GM04504 (cell line): ENCODE measurements at regions not wholly inside any gene's neighbourhood (a gene's known extent, or its start where the extent isn't known, plus 50 kb on each side); places are given as distances from the start of the nearest gene placed in this dataset.
"Not testable (repeated sequence)": the region's sequence is repeated elsewhere in the genome, so short reads cannot be mapped to it uniquely, and the experiment has no call there.

Experiments
- DNase-seq: peaks from one replicate; pipeline ENCODE4 v3.0.0-alpha.2; 2012; ENCODE audit warnings: low read depth

- no peak for DNase-seq
Observed at GRCh38 chr7:89401099-89401498, 605.6 kb upstream of the TEX47 start.

GRCh38 chr7:89401690-89402089 is 606.2 kb upstream of the TEX47 start:
- no peak for DNase-seq

DNA sequence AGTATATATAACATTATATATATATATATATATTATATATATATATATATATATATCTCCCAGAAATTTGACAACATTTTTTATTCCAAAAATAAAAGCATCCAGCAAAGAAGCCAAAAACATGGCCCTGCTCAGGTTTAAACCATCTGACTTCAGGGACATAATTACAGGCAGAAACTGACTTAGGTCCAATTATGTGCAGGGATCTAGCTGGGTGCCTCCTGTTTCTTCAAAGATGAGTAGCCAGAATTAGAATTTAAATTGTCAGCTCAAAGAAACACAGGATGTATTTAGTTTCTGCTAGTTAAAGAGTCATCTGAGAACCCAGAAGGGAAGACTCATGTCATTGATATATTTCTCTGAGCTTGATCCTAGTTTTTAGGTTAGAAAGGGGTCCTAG is 656.4 kb upstream of the TEX47 start:
- DNase-seq, result no peak

- no peak for DNase-seq
Observed at GRCh38 chr7:89456556-89456955, 661.0 kb upstream of the TEX47 start.

DNA sequence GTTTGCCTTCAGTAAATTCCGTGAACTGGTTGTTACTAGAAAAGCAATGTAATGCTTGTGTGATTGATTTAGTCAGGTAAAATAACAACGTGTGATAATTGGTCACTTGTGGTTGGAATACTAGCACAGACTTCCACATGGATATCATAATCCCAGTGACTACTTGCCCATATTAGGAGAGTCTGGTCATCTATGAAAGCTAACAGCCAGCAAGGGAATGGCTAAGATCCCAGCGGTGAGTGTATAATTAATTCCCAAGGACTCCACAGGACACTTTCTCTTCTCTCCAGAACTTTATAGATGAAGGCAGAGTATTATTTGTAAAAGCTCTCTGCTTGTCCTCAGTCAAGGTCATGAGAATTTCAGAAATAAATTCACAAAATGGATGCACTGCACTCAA is 662.6 kb upstream of the TEX47 start:
- DNase-seq, result no peak

- DNase-seq, result no peak
Observed at GRCh38 chr7:89474456-89474855, 678.9 kb upstream of the TEX47 start.

- no peak for DNase-seq
Observed at GRCh38 chr7:89477991-89478390, 676.3 kb upstream of the STEAP1 start.

- DNase-seq, result no peak
Observed at GRCh38 chr7:89495704-89496103, 658.6 kb upstream of the STEAP1 start.

DNA sequence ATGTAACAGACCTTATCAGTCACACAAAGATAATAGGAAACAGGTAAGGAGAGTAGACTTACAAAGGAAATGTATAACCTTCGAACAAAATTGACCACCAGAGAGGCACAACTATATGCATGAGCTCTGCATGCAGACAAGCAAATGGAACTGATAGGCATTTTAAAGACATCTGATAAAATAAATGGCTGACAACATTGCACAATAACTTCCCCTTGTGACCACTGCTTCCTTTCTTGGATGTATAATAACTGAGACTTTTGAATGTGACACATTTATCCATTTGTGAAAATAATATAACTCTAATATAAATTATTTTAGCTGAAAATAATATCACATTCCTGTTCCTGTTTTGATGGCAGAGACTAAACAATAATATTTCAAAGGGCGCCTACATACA is 654.2 kb upstream of the STEAP1 start:
- no peak for DNase-seq

GRCh38 chr7:89503281-89503680 is 651.0 kb upstream of the STEAP1 start:
- no peak for DNase-seq

GRCh38 chr7:89507034-89507433 is 647.2 kb upstream of the STEAP1 start:
- DNase-seq, result no peak

- DNase-seq, result no peak
Observed at GRCh38 chr7:89511900-89512299, 642.4 kb upstream of the STEAP1 start.

DNA sequence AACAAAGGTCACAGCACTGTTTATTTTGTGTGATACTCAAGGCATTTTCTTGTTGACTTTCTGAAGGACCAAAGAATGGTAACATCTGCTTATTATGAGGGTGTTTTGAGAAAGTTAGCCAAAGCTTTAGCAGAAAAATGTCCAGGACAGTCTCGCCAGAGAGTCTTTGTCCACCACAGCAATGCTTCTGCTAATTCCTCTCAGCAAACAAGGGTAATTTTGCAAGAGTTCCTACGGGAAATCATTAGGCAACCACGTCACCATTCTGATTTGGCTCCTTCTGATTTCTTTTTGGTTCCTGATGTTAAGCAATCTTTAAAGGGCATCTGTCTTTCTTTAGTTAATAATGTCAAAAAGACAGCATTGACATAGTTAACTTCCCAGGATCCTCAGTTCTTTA is 639.3 kb upstream of the STEAP1 start:
- DNase-seq, result no peak

GRCh38 chr7:89517815-89518214 is 636.5 kb upstream of the STEAP1 start:
- no peak for DNase-seq

DNA sequence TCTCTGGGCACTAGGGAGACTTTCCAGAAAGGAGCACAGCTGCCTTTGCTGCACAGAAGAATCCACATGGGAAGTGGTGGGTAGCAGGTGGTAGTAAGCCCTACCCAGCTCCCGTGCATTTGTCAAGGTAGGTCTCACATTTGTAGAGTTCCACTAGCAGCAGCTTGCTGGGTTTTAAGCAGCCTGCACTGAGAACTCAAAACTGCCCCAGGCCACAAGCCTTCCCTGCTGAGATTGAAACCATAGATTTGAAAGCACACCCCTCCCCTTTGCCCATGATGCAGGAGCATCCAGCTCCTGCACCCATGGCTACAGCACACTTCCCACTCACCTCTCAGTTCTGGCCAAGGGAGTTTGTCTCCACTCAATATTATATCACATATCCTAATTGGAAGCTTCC is 604.5 kb upstream of the STEAP1 start:
- DNase-seq, result no peak

- no peak for DNase-seq
Observed at GRCh38 chr7:89554209-89554608, 600.1 kb upstream of the STEAP1 start.

- no peak for DNase-seq
Observed at GRCh38 chr7:89559596-89559995, 594.7 kb upstream of the STEAP1 start.

DNA sequence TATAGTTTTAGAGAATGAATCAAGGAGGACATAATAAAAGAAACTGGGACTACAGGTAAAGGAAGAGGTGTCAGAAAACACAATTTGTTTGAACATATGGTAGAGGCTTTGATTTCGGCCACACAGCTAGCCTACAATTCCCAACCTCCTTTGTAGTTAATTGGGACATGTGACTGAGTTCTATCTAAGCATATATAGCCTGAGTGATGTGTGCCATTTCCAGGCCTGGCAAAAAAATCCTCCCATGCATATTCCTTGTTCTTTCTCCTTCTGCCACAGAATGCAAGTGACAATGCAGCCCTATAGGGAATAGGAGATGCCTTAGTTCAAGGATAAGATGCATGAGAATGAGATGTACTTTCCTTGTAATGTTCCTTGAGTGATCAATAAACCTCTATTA is 590.7 kb upstream of the STEAP1 start:
- DNase-seq, result no peak

- DNase-seq, result no peak
Observed at GRCh38 chr7:89584896-89585295, 569.4 kb upstream of the STEAP1 start.

GRCh38 chr7:89593125-89593524 is 561.1 kb upstream of the STEAP1 start:
- DNase-seq, result no peak

DNA sequence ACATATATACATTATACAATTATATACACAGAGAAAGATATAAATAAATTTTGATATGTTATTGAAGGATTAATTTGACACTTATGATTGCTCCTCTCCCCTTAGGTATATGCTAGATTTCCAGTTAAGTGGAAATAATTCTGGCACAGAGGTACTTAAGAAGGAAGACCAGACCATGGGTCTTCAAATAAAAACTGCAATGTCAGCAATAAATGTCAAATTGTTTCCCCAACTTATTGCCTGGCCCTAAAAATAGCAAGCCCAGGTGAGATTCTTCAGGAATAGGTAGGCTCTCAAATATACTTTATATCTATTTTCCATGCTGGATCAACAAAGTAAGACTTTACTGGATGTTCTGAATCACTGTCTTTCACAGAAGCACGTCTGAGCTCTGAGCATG is 551.3 kb upstream of the STEAP1 start:
- DNase-seq, result no peak

GRCh38 chr7:89605362-89605761 is 548.9 kb upstream of the STEAP1 start:
- no peak for DNase-seq

GRCh38 chr7:89606511-89606910 is 547.8 kb upstream of the STEAP1 start:
- no peak for DNase-seq

DNA sequence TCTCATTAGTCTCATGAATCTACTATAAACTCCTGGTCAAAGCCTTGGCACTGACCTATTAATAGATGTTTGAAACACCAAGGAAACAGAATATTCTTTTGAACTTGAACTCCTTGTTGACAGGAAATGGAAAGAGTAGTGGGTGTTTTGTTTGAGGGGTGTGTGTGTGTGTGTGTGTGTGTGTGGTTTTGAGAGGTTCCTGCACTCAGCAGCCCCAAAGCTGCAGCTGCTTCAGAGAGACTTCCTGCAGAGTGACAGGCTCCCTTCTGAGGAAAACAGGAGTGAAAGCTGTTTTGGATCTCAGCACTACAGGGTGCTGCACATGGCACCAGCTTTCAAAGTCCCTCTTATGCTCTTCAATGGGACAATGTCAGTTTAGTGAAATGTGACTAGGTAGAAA is 546.5 kb upstream of the STEAP1 start:
- no peak for DNase-seq

DNA sequence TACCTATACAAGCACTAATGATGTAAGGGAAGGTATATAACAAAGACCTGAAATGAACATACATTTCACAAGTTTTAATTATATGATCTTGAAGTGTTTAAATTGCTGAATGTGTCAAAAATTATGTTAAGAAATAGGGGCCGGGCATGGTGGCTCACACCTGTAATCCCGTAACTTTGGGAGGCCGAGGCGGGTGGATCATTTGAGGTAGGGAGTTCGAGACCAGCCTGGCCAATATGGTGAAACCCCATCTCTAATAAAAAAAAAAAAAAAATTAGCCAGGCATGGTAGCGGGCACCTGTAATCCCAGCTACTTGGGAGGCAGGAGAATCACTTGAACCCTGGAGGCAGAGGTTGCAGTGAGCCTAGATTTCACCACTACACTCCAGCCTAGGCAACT is 537.4 kb upstream of the STEAP1 start:
- DNase-seq, result not testable (repeated sequence)
